ENCODE measurements at regions not wholly inside any gene's neighbourhood (a gene's known extent, or its start where the extent isn't known, plus 50 kb on each side); places are given as distances from the start of the nearest gene placed in this dataset.

DNA sequence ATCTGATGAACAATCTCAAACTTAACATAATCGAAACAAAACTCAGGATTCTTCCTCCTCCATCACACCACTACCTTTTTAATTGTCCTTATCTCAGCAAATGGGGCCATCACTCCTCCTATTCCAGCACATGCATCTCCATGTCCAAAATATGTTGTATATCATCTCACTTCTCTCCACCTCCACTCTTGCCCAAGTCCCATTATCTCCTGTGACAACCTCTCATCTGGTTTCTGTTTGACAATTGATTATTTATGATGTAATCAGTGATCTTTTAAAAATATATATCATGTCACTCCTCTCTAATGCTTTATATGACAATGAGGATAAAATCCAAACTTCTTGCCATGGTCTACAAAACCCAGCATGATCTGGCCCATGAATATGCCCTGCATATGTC, 200.8 kb upstream of the HMGA2 start:
- no peak for DNase-seq (ENCODE audit: low read depth)

DNA sequence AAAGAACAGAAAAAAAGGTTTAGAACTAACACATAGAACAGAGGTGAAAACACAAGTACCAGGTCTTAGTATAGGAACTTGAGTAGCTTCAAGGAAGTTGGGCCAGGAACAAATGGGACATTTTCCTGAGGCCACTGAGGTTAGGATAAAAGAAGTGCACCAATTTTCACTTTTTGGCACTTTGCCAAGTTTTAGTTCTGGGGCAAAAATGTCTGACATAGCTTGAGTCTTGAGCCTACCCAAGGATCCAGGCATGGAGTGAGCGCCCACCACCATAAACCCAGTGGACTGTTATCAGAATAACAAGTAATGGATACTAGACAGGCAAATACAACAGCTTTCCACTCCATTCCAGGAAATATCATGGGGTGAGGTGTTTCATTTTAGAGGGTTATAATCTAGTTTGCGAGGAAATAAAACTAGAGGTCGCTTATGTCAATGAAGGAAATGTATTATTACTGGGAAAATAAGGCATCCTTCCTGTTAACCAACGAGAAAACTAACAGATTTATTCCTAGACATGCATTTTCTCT, 199.7 kb upstream of the HMGA2 start:
- no peak for DNase-seq (ENCODE audit: low read depth)

DNA sequence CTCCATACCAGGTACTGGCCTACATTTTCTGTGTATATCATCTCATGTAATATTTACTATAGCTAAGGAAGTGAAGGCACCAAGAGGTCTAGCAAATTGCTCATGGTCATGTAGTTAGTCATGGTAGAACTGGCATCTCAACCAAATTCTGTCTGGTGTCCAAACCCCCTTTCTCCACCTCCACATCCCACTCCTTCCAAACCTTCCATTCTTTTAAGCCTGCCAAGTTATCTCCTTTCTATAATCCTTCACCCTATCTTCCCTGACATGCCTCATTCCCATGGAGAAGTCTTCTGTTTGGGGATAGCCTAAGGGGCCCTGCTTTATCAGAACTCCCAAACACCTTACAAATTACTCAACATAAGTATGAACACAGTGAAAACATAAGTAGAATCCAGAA, 196.2 kb upstream of the HMGA2 start:
- no peak for DNase-seq (ENCODE audit: low read depth)

DNA sequence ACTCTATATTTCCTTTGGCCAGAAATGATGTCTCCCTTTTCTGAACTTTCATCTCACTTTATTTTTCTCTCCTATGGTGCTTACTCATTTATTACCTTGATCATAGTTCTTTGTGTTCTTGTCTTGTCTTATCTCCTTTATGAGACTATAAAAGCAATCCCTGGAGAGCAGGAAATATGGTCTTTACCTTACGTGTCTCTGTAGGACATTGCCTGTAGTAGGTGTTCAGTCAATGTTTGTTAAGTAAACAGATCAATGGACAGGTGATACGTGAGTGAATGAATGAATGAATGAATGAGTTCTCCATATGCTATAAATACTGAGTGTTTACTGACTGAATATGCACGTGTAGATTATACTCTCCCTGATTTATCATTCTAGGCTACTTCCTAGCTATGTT, 193.7 kb upstream of the HMGA2 start:
- no peak for DNase-seq (ENCODE audit: low read depth)

DNA sequence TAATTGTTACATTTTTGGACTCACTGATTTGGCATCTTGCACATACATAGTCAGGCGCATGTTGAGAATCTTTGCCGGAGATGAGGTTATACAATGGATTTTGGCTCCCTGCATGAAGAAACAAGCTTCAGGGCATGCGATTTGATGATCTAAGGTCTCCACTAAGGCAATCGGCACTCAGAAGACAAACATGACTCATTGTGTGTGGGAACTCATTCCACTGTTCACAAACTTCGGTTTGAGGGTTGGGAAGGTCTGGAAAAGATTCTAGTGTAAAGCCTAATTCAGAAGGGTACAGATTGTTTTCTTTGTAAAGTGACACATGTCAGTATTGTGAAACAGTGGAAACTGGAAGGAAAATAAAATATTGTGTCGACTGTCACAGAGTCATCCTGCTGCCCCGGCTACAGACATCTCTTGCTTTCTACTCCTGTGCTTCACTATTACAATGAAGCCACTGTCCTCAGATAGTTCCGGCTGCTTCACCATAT, 192.6 kb upstream of the HMGA2 start:
- peak; percentile 100 for DNase-seq (ENCODE audit: low read depth)

DNA sequence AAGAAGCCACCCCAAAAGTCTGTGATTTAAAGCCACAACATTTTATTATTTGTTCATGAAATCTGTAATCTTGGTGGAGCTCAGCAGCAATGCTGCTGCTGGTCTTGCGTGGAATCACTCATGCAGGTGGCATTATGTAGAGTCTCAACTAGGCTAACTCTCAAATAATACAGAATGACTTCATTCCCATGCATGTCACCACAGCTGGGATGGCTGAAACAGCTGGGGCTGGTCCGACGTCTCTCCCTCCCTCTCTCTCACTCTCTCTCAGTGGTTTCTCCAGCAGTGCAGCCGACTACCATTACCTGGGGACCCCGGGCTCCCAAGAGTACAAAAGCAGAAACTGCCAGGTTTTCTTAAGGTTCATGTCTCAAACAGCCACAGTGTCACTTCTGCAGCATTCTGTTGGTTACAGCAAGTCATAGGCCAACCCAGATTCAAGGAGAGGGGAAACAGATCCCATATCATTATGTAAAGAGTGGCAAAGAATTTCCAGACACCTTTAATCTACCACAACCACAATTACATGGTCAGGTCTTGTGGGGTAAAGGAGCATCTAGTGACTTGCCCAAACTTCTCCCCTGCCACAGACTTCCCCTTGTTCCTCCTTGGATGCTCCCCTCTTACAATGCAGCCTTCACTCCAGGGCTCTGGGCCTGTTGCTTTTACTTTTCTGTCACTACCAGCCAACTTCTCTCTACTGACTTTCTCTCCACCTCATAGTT, 192.0 kb upstream of the HMGA2 start:
- DNase-seq (ENCODE audit: low read depth): no peak

DNA sequence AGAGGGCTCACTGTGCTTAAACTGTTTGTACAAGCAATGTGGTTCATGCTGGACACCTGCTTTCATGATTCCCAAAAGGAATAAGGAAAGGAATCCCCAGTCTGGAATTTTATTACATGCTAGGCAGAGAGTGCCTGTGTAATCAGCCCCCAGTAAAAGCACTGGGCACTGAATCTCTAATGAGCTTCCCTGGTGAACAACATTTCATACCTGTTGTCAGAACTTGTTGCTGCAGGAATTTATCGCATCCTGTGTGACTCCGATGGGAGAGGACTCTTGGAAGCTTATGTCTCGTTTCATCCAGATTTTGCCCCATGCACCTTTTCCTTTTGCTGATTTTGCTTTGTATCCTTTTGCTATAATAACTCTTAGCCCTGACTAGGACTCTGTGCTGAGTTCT, 190.2 kb upstream of the HMGA2 start:
- no peak for DNase-seq (ENCODE audit: low read depth)

DNA sequence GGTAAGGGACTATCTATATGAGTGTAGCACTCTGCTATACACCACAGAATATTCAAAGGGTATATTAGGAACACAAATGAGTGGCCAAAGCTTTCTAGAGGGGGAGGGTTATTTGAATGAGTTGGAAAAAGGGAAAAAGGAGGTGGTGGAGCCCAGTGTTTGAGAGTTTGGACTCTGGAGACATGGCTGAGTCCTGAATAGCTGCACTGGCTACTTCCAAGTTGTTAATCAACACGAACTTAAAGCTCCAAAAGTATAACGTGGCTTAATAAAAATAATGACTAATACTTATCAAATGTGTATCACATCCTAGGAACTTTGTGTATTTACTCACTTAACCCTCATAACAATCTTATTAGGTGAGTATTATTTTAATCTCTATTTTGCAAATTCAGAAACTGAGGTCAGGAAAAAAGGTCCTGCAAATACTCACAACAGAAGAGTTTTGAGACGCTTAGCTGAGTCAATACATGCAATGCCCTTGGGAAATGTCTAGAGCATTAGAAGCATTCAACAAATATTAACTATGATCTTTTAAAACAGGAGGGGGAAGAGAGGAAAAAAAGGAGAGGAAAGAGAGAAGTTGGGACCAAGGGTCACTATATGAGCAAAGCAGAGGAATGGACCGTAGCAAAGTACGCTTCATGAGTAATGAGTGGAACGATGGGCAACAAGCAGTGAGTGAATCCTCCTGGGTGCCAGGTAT, 189.5 kb upstream of the HMGA2 start:
- peak; percentile 68 for DNase-seq (ENCODE audit: low read depth)

DNA sequence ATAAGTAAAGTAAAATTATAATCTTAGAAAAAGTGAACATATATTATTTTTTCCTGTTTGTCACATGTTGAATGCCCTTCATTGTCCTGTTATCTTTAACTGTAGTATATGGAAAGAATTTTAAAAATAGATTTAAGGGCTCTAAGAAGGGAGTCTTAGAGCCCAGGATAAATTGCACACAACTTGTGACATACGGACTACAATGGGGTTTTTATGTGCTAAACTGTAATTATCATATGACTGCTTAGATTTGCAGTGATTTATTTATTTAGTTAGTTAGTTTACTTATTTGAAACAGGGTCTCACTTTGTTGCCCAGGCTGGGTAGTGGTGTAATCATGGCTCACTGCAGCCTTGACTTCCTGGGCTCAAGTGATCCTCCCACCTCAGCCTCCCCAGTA, 187.8 kb upstream of the HMGA2 start:
- no peak for DNase-seq (ENCODE audit: low read depth)

DNA sequence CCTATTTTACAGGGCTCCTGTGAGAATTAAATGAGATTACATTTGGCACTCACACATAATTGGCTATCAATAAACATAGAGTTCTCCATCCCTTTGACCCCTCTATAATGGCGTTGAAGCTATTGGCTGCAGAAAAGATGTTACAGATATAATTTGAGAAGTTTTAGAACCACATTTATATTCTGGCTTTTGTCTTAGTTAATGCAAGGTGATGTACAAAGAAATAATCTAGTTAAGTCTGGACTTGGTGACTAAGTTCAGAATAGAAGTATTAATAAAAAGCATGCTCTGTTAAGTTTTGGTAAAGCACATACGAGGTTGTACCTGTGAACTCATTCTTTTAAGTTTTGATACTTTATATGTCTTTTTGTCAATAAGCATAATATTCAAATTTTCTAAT, 187.1 kb upstream of the HMGA2 start:
- no peak for DNase-seq (ENCODE audit: low read depth)

DNA sequence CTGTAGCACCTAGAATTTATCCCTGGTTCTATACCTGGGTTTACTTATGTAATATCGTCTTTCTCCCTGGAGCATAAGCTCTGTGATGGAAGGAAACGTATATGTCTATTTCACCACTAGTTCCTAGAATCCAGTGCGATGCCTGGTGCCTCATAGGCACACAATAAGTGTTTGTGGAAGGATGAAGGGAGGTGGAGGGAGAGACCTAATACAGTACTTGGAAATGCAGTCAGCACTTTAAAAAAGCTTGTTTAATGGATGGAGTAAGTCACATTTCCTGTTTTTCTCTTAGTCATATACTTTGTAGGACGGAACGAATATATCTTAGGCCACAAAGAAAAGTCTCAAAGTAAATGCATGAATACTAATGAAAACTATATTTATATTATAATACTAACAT, 186.5 kb upstream of the HMGA2 start:
- DNase-seq (ENCODE audit: low read depth): peak; percentile 56

DNA sequence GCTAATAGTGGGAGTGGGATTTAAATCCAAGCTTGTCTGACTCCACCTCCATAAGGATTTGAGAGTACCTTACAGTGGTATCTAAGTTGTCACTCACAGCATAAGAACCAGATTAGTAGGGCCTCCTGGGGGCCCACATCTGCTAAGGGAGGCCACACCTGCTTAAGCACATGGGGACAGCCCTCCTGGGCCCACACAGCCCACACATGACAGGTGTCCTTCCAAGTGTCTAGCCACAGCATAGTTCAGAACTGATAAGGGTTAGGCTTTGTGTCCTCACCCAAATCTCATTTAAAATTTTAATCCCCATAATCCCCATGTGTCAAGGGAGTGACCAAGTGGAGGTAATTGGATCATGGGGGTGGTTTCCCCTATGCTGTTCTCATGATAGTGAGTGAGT, 186.0 kb upstream of the HMGA2 start:
- no peak for DNase-seq (ENCODE audit: low read depth)

DNA sequence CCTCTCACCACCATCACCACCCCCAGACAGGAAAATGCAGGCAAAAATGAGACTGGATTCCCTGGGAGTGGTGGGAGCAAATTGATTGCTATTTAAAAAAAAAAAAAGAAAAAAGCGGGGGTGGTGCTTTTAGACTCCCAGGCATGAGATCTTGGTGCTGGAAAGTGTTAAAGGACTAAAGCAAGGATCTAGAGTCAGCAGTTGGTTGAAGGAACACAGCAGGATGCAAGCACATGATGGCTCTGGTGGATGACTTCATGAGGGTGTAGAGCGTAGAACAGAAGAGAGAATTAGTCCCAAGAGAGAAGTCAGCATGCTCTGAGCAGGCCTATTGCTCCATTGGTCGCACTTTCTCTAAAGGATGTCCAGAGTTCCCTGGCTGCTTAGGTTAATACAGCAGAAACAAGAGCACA, 183.8 kb upstream of the HMGA2 start:
- no peak for DNase-seq (ENCODE audit: low read depth)

DNA sequence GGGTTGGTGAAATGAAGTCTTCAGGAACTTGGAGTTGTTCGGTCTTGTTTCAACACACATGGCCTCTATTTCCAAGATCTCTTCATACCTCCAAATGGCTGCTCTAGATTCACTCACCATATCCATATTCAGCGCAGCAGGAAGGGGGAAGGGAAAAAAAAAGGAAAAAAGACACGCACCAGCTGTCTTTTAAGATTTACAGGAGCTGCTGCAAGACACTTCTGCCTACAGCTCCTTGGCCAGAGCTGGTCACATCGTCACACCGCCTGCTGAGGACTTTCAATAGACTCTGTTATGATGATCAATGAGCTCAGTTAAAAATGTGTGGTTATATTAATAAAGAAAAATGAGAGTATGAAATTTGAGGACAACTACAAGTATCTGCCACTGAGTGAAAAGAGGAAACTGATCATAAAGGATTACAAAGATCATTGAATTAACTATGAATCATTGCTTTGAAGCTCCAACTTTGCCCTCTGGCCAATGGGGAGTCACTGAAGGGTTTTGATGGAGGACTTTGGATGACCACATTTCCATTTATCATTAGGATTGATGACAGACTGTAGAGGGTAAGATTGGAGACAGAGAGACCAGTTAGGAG, 182.1 kb upstream of the HMGA2 start:
- DNase-seq (ENCODE audit: low read depth): peak; percentile 30

DNA sequence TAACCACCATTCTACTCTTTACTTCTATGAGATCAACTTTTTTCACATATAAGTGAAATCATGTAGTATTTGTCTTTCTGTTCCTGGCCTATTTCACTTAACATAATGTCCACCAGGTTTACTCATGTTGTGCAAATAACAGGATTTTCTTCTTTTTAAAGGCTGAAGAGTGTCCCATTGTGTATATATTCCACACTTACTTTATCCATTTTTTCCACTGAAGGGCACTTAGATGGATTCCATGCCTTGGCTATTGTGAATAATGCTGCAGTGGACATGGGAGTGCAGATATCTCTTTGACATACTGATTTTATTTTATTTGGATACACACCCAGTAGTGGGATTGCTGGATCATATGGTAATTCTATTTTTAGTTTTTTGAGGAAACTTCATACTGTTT, 181.1 kb upstream of the HMGA2 start:
- DNase-seq (ENCODE audit: low read depth): no peak

DNA sequence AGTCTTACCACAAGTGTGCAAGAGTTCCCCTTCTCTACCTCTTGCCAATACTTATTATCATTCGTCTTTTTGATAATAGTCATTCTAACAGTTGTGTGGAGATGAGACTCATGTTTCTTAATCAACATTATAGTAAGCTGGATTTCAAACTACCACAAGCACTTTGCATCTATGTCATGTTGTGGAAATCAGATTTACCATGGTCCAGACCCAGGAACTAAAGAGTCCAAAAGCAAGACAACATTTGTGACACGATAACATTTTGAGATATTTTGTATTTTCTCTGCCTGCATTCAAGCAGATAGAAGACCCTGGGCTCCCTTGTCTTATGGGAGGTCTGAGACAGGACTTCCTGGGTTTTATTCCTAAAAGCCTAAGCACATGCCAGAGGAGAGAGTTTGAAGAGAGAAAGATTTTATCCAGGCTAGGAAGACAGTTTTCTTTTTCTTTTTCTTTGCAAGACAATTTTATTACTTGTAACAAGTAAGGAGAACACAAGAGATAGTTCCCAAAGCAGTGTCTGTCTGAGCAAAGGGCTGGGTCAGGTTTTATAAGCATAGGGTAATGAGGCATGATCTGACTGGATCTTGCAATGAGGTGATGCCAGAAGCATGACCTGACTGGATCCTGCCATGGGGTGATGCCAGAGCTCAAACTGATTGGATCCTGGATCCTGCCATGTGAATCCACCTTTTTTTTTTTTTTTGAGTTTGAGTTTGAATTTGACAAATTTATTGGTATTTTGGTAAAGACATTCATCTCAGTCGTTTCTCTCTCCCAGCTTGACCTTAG, 180.5 kb upstream of the HMGA2 start:
- DNase-seq (ENCODE audit: low read depth): peak; percentile 70

DNA sequence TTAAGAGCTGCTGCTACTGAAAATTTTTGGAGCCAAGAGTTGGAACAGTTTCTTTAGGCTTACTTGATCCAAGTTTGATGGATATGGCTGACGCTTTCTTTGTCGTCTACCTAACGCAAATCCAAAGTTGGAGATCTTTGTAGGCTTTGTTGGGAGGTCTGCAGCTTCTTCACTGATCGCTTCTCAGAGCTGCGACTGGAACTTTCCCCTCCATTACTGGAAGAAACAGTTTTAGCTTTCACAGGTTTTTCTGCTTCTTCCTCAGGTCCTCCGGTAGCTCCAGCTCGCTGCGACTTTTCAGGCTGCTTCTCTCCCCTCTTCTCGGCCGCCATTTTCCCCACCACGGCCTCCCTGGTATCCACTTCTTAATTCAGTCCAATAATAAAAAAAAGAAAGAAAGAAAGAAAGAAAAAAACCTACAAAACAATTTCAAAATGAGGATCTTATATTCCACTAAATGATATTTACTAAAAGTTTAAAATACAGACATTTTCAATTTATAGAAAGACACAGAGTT, 178.1 kb upstream of the HMGA2 start:
- DNase-seq (ENCODE audit: low read depth): no peak

DNA sequence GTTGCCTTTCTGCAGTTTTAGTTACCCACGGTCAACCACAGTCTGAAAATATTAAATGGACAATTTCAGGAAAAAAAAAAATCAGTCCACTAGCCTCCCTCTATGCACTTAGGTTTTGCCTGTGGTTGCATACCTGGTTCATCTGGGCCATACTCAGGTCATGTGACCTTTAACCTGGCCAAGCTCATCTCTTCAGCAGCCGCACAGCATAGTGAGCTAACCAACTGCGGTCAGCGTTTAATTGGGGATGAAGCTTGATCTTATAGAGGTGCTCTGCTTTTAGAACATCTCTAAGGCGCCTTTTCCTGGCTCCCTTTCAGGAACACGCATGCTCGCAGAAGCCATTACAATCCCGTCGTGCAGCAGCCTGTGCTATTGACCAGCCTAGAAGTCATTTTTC, 177.2 kb upstream of the HMGA2 start:
- DNase-seq (ENCODE audit: low read depth): no peak

DNA sequence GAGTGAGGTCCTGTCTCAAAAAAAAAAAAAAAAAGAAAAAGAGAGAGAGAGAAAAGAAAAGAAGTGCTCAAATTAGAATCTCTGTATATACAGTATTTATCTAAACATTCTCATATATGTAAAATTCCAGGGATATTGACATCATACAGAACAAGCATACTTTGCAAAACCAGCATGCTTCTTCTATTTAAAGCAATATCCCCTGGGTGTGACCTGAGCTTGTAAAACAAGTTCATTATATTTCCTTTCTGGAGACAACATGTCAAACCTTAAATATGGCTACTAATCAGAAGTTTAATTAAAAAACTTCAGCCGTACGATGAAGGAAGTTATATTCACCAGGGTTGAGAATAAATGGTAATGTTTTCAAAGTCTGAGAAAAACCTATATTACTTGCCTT, 175.8 kb upstream of the HMGA2 start:
- no peak for DNase-seq (ENCODE audit: low read depth)

DNA sequence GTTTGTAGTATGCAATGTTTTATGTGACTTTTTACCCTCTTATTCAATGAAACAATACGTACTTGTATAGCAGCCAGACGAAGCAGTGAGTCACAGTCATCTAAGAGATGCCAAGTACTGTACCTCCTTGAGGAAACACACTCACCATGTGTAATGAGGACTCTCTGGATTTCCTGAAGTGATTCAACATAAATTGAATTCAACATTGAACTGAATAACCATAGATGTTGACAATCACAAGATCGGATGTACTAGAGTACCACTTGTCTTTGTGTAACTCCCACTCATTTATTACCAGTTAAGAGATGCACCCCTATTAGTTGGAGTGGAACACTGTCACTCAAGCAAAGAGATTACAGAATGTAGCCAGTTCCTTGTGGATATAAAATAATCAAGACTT, 175.2 kb upstream of the HMGA2 start:
- peak; percentile 98 for DNase-seq (ENCODE audit: low read depth)

DNA sequence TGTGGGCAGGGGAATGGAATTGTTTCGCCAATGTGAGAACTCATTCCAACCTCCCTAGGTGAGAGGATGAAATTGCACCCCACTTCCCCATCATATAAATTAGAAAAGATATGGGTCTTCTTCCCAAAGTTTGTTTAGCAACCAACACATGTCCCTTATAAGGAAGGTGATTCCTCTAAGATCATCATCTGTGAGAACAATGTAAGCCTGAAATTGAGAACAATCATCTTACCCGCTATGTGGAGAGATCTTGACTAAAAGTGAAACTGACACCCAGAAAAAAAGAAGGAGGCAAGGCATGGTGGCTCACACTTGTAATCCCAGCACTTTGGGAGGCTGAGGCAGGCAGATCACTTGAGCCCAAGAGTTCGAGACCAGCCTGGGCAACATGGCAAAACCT, 173.2 kb upstream of the HMGA2 start:
- no peak for DNase-seq (ENCODE audit: low read depth)

DNA sequence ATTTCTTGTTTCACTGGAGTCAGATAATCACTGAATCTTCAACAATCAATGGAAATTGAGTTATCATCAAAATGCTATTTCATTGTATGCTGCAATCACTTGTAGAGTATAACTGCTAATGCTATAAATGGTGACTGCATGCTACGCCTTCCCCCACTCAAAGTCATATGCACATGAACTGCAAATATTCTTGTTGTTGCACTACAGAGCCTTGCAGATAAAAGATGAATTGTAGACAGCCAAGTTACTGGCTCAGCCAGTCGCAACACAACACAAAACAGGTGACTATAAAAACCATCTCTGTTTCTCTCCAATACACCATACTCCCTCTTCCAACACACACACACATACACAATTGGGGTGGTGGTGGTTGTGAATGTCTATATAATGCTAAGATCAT, 171.0 kb upstream of the HMGA2 start:
- DNase-seq (ENCODE audit: low read depth): no peak

Data from M059J (cell line).